ENCODE measurements at regions not wholly inside any gene's neighbourhood (a gene's known extent, or its start where the extent isn't known, plus 50 kb on each side); places are given as distances from the start of the nearest gene placed in this dataset.

GRCh38 chr4:173879509-173879908, 349.5 kb upstream of the HAND2 start:
- Histone ChIP-seq H2BK20ac (ENCODE audit: low read length) (no peak overlapping the region), H3K4me1 (replicated peaks in 1 of 4; ENCODE audit: control insufficient read depth in 3 of 4, insufficient read depth in 4 of 4, low read length in 3 of 4) (no peaks in the 10 kb centered on the region), H3K9ac (replicated peaks in 1 of 4; ENCODE audit: extremely low read depth in 1 of 4, low read depth in 3 of 4, low read length in 3 of 4) (no peak overlapping the region), H2AK5ac (ENCODE audit: low read depth, low read length) (no peak overlapping the region), H3K36me3 (ENCODE audit: control insufficient read depth in 2 of 4, insufficient read depth in 4 of 4, low read length in 3 of 4) (no peaks in the 10 kb centered on the region), H3K9me3 (ENCODE audit: insufficient read depth in 2 of 2, low read depth in 1 of 2, low read length in 1 of 2) (no peaks in the 10 kb centered on the region), H3K27me3 (replicated peaks in 1 of 4; ENCODE audit: control insufficient read depth in 3 of 4, extremely low read depth in 1 of 4, insufficient read depth in 3 of 4, low read length in 3 of 4) (no peaks in the 10 kb centered on the region), H2BK12ac (ENCODE audit: low read depth, low read length) (no peak overlapping the region), H3K23ac (ENCODE audit: insufficient read length) (no peak overlapping the region), H3K27ac (ENCODE audit: low read depth, low read length) (no peak overlapping the region), H3K79me2 (ENCODE audit: control insufficient read depth in 1 of 2, insufficient read depth in 2 of 2, low read length in 2 of 2) (no peaks in the 10 kb centered on the region), H2BK5ac (ENCODE audit: low read depth, low read length) (no peak overlapping the region), H2AFZ (ENCODE audit: low read length) (peak overlapping the region; percentile 30; the same call in 1 of the 2 replicates), H4K91ac (replicated peaks; ENCODE audit: insufficient read length, low read length) (no peak overlapping the region), H3K79me1 (ENCODE audit: low read depth, low read length) (no peaks in the 10 kb centered on the region), H3K56ac (replicated peaks; ENCODE audit: insufficient read length, low read depth, low read length) (no peak overlapping the region), H4K8ac (ENCODE audit: extremely low read depth, insufficient read depth, low read length) (no peak overlapping the region), H4K5ac (ENCODE audit: insufficient read length, low read depth, low read length) (no peak overlapping the region), H4K20me1 (replicated peaks in 1 of 2; ENCODE audit: control insufficient read depth in 1 of 2, insufficient read depth in 2 of 2, low read length in 2 of 2) (no peaks in the 10 kb centered on the region), H3K14ac (ENCODE audit: insufficient read length) (no peak overlapping the region), H3K4me2 (ENCODE audit: insufficient read depth in 1 of 2, low read depth in 2 of 2, low read length in 2 of 2) (no peak overlapping the region), H3K4me3 (ENCODE audit: extremely low read depth in 1 of 4, insufficient read depth in 2 of 4, low read depth in 3 of 4, low read length in 4 of 4) (no peak overlapping the region), H2BK15ac (ENCODE audit: low read length) (no peak overlapping the region), H2BK120ac (replicated peaks; ENCODE audit: low read depth, low read length) (no peak overlapping the region), H3K4ac (replicated peaks; ENCODE audit: insufficient read length, low read depth, low read length) (no peak overlapping the region), H3K18ac (ENCODE audit: extremely low read depth, low read length) (no peak overlapping the region), H3K23me2 (ENCODE audit: low read depth, low read length) (no peaks in the 10 kb centered on the region)
- FAIRE-seq: no peak
- ChIA-PET POLR2A (ENCODE audit: partially characterized antibody) (no interaction called here), CTCF (ENCODE audit: partially characterized antibody) (interaction anchor here (0.7 to 1.1 kb wide), 4 partner anchors 10 to 357 kb away, joined by 3 to 4 read pairs (median 3); no protein-coding TSS in a partner anchor)
- 85% methylated on average over 5 of the region's 5 CpGs; no CpG with 5 or more reads in 1 of the 2 experiments for WGBS, 2 experiments (ENCODE audit: extremely low coverage in 1 of 2, insufficient coverage in 1 of 2, insufficient read length in 1 of 2, insufficient replicate concordance in 2 of 2, low coverage in 1 of 2, low lambda C conversion rate in 2 of 2, missing lambda C conversion rate in 1 of 2)
- no peak for DNase-seq (ENCODE audit: low read depth in 1 of 2, low spot score in 2 of 2)
- TF ChIP-seq SAP30 (IDR thresholded peaks at IDR 0.05; ENCODE audit: insufficient read depth, insufficient replicate concordance, low read length) (no peak), TAF7 (optimal IDR thresholded peaks at IDR 0.05; ENCODE audit: borderline replicate concordance, low read depth, low read length) (no peak), ZNF274 (IDR thresholded peaks at IDR 0.05; ENCODE audit: borderline replicate concordance, extremely low read depth, low read length) (no peak), CREB1 (IDR thresholded peaks at IDR 0.05) (no peak), TCF12 (IDR thresholded peaks at IDR 0.05; ENCODE audit: low read depth, low read length) (no peak), SRF (IDR thresholded peaks at IDR 0.05; ENCODE audit: low read depth, low read length) (no peak), CHD2 (IDR thresholded peaks at IDR 0.05; ENCODE audit: low read length) (no peak), CBX5 (IDR thresholded peaks at IDR 0.05; ENCODE audit: low read depth, low read length) (no peak)
